Neural progenitor cell (in vitro differentiated cells): ENCODE measurements at regions not wholly inside any gene's neighbourhood (a gene's known extent, or its start where the extent isn't known, plus 50 kb on each side); places are given as distances from the start of the nearest gene placed in this dataset.

ENCODE experiments used
- EZH2 ChIP-seq: fragments of 200-600 bp; sonication (generic); IDR thresholded peaks from 2 replicates; pipeline ENCODE4 v1.6.1; 2017; ENCODE audit warnings: antibody characterized with exemption, mild to moderate bottlenecking, moderate library complexity
- TF ChIP-seq, protein P1 (sequence below): fragments of 200-600 bp; sonication (generic); IDR thresholded peaks from 2 replicates; pipeline ENCODE4 v1.5.1; 2017; ENCODE audit warnings: antibody characterized with exemption, mild to moderate bottlenecking

DNA sequence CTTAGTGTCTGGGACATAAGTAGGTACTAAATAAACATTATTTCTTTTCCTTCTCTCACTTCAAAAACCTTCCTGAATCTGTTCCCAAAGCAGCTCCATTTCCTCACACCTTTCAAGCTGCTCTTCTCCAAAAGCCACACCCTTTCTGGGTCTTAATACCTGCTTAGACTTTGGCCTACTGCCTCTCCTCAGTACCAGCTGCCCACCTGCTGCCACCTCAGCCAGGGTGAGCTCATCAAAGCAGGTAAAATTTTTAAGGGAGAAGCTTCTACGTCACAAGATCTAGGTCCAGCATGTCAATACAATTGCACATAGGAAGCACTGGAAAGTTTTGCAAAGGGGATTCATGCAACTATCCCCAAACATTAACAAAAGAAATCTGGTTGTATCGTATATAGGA, 108.4 kb downstream of the RPL27A start:
- TF ChIP-seq, protein P1, sequence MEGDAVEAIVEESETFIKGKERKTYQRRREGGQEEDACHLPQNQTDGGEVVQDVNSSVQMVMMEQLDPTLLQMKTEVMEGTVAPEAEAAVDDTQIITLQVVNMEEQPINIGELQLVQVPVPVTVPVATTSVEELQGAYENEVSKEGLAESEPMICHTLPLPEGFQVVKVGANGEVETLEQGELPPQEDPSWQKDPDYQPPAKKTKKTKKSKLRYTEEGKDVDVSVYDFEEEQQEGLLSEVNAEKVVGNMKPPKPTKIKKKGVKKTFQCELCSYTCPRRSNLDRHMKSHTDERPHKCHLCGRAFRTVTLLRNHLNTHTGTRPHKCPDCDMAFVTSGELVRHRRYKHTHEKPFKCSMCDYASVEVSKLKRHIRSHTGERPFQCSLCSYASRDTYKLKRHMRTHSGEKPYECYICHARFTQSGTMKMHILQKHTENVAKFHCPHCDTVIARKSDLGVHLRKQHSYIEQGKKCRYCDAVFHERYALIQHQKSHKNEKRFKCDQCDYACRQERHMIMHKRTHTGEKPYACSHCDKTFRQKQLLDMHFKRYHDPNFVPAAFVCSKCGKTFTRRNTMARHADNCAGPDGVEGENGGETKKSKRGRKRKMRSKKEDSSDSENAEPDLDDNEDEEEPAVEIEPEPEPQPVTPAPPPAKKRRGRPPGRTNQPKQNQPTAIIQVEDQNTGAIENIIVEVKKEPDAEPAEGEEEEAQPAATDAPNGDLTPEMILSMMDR = no peak
- TF ChIP-seq EZH2 = no peak
